ENCODE measurements at regions not wholly inside any gene's neighbourhood (a gene's known extent, or its start where the extent isn't known, plus 50 kb on each side); places are given as distances from the start of the nearest gene placed in this dataset.

DNA sequence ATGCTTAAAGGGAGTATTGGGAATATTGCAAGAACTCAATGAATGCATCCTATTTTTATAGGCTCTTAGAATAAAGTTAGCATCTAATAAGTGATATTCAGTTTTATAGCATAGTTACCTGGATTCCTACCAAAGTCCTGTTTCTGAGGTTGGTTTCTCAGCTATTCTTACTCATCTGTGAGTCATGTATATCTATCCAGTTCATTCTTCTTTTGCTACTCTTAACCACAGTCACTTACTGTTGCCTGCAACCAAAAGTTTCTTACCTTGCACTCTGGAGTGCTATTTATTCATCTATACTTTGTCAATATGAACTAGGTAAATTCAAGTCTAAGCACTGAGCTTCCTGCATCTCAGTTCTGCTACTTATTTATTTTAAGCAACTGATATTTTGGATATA is 322.5 kb downstream of the HS3ST1 start:
- TF ChIP-seq EZH2 (IDR thresholded peaks at IDR 0.05; ENCODE audit: borderline replicate concordance, low read depth, low read length, severe bottlenecking): no peak
- TF ChIP-seq, protein P1, sequence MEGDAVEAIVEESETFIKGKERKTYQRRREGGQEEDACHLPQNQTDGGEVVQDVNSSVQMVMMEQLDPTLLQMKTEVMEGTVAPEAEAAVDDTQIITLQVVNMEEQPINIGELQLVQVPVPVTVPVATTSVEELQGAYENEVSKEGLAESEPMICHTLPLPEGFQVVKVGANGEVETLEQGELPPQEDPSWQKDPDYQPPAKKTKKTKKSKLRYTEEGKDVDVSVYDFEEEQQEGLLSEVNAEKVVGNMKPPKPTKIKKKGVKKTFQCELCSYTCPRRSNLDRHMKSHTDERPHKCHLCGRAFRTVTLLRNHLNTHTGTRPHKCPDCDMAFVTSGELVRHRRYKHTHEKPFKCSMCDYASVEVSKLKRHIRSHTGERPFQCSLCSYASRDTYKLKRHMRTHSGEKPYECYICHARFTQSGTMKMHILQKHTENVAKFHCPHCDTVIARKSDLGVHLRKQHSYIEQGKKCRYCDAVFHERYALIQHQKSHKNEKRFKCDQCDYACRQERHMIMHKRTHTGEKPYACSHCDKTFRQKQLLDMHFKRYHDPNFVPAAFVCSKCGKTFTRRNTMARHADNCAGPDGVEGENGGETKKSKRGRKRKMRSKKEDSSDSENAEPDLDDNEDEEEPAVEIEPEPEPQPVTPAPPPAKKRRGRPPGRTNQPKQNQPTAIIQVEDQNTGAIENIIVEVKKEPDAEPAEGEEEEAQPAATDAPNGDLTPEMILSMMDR (IDR thresholded peaks at IDR 0.05; ENCODE audit: borderline replicate concordance, extremely low read depth, low read length, poor library complexity, severe bottlenecking): no peak

Measured in DND-41 (cell line).